Transverse colon (tissue), 4 donors: ENCODE measurements at regions not wholly inside any gene's neighbourhood (a gene's known extent, or its start where the extent isn't known, plus 50 kb on each side); places are given as distances from the start of the nearest gene placed in this dataset.
"Not testable (repeated sequence)": the region's sequence is repeated elsewhere in the genome, so short reads cannot be mapped to it uniquely, and the experiment has no call there.

Experiments used
- DNase-seq: peaks from one replicate; pipeline ENCODE4 v3.0.0-alpha.2; 2019
- H3K27ac ChIP-seq, 4 donors: fragments of 200-600 bp; sonication (generic); 2 replicates each; pipeline ENCODE4 v1.5.1; 2016 to 2018; ENCODE audit warnings: inconsistent platforms in 4 of 4
- H3K27me3 ChIP-seq: fragments of 200-600 bp; sonication (generic); 2 replicates; pipeline ENCODE4 v1.5.1; 2017; ENCODE audit warnings: inconsistent platforms
- H3K36me3 ChIP-seq, 4 donors: fragments of 200-600 bp; sonication (generic); 2 replicates each; pipeline ENCODE4 v1.5.1; 2017 to 2019; ENCODE audit warnings: inconsistent platforms in 4 of 4
- H3K4me1 ChIP-seq, 4 donors: fragments of 200-600 bp; sonication (generic); 2 replicates each; pipeline ENCODE4 v1.5.1; 2017 to 2020; ENCODE audit warnings: inconsistent platforms in 4 of 4
- H3K4me3 ChIP-seq, 4 donors: fragments of 200-600 bp; sonication (generic); 1 replicate in 1 of 4; 2 replicates in 3 of 4; pipeline versions ENCODE4 v1.5.1 to v1.6.1; 2017 to 2019; ENCODE audit warnings: inconsistent platforms in 4 of 4
- H3K9me3 ChIP-seq, 2 donors: fragments of 200-600 bp; sonication (generic); 2 replicates each; pipeline ENCODE4 v1.5.1; 2017 to 2019; ENCODE audit warnings: inconsistent platforms in 2 of 2
- CTCF ChIP-seq, 5 experiments: fragments of 200-600 bp in 3 of 5; fragments of 450-650 bp in 2 of 5; sonication (generic) in 3 of 5; IDR thresholded peaks; 1 replicate in 2 of 5; 2 replicates in 3 of 5; pipeline ENCODE4 v1.5.1; 2016 to 2017; ENCODE audit warnings: antibody characterized with exemption in 5 of 5, inconsistent platforms in 3 of 5, mild to moderate bottlenecking in 2 of 5, moderate library complexity in 1 of 5
- EP300 ChIP-seq: sonication (generic); formaldehyde crosslinking; IDR thresholded peaks from one replicate; pipeline ENCODE4 v1.6.1; 2017; ENCODE audit warnings: antibody characterized with exemption, low read depth
- POLR2A ChIP-seq: fragments of 450-650 bp; IDR thresholded peaks from one replicate; pipeline ENCODE4 v1.6.1; 2016; ENCODE audit warnings: antibody characterized with exemption, mild to moderate bottlenecking, moderate library complexity
- POLR2AphosphoS5 ChIP-seq, 3 donors: sonication (generic); formaldehyde crosslinking; IDR thresholded peaks; one replicate each; pipeline ENCODE4 v1.6.1; 2016; ENCODE audit warnings: antibody characterized with exemption in 3 of 3
- WGBS, 2 donors: methylation state at CpG; one replicate each; pipeline ENCODE4 v1.1.5; 2018; ENCODE audit warnings: low coverage in 1 of 2; 5-methylcytosine and 5-hydroxymethylcytosine counted together
- in situ Hi-C, 4 donors: fragments of 200-750 bp; cut with MboI; loops; one replicate each; pipeline versions ENCODE4 v1.15.0 to v1.15.1; 2017; ENCODE audit warnings: low sequenced_read_pairs in 3 of 4, low pct_ligation_motif_present in 1 of 4, low pct_unique_long_range_greater_than_20kb in 1 of 4
- intact Hi-C: fragments of 100-400 bp; cut with DNase I; formaldehyde crosslinking; loops from one replicate; pipeline ENCODE4 v1.15.1; 2023; ENCODE audit warnings: low total_unique reads

- Histone ChIP-seq H3K27me3 (no peaks in the 10 kb centered on the region), H3K4me1 (no peaks in the 10 kb centered on the region), H3K4me3 (no peak overlapping the region), H3K36me3 (no peaks in the 10 kb centered on the region), H3K9me3 (peaks cover 0 to 7% of the 10 kb centered on the region in 2 donors), H3K27ac (no peak overlapping the region)
- in situ Hi-C loops (loop anchor here in 1 of 4 donors (25.0 kb wide), 1 partner anchor 106 kb away; no protein-coding TSS in a partner anchor), intact Hi-C loops (no loop called here)
- no peak for TF ChIP-seq CTCF (IDR thresholded peaks at IDR 0.05)
- TF ChIP-seq EP300, result no peak
- no peak for TF ChIP-seq POLR2AphosphoS5 (IDR thresholded peaks at IDR 0.05)
- no peak for TF ChIP-seq POLR2A
- DNase-seq, result no peak
- WGBS, 2 donors, result 38 to 53% methylated on average over 2 of the region's 2 CpGs
Observed at GRCh38 chr20:24418731-24419130, 50.7 kb upstream of the SYNDIG1 start.

- in situ Hi-C loops, result loop anchor here in 1 of 4 donors (25.0 kb wide), 1 partner anchor 105 kb away; no protein-coding TSS in a partner anchor
- no peak for DNase-seq
- Histone ChIP-seq H3K27ac (no peak overlapping the region), H3K4me3 (no peak overlapping the region), H3K27me3 (no peaks in the 10 kb centered on the region), H3K9me3 (peaks cover 0 to 7% of the 10 kb centered on the region in 2 donors), H3K36me3 (no peaks in the 10 kb centered on the region), H3K4me1 (no peaks in the 10 kb centered on the region)
- TF ChIP-seq EP300 (no peak), POLR2AphosphoS5 (IDR thresholded peaks at IDR 0.05) (no peak), POLR2A (no peak), CTCF (IDR thresholded peaks at IDR 0.05) (no peak)
- intact Hi-C loops, result no loop called here
- WGBS, 2 donors, result 77% methylated on average over 11 of the region's 11 CpGs; no CpG with 5 or more reads in 1 of the 2 donors
Observed at GRCh38 chr20:24417485-24417884, 51.9 kb upstream of the SYNDIG1 start.

- WGBS, 2 donors, result 77 to 100% methylated on average over 1 to 7 of the region's 7 CpGs
- H3K27ac ChIP-seq, DNase-seq, H3K4me3 ChIP-seq, intact Hi-C loops, H3K36me3 ChIP-seq, H3K9me3 ChIP-seq, H3K4me1 ChIP-seq, H3K27me3 ChIP-seq: not testable (repeated sequence)
- in situ Hi-C loops, result loop anchor here in 1 of 4 donors (25.0 kb wide), 1 partner anchor 103 kb away; no protein-coding TSS in a partner anchor
Observed at GRCh38 chr20:24415444-24415843, 54.0 kb upstream of the SYNDIG1 start.

- in situ Hi-C loops, result loop anchor here in 1 of 4 donors (25.0 kb wide), 1 partner anchor 100 kb away; no protein-coding TSS in a partner anchor
- WGBS, 2 donors, result 87% methylated on average over 6 of the region's 6 CpGs; no CpG with 5 or more reads in 1 of the 2 donors
- TF ChIP-seq POLR2AphosphoS5 (IDR thresholded peaks at IDR 0.05) (no peak), EP300 (no peak), POLR2A (no peak), CTCF (IDR thresholded peaks at IDR 0.05) (no peak)
Observed at GRCh38 chr20:24411834-24412216, 57.6 kb upstream of the SYNDIG1 start.

More at GRCh38 chr20:24411834-24412216, 57.6 kb upstream of the SYNDIG1 start:
- Histone ChIP-seq H3K27ac (no peak overlapping the region), H3K36me3 (no peaks in the 10 kb centered on the region), H3K4me1 (no peaks in the 10 kb centered on the region), H3K27me3 (no peaks in the 10 kb centered on the region), H3K4me3 (no peak overlapping the region), H3K9me3 (peaks cover 0 to 7% of the 10 kb centered on the region in 2 donors)
- no peak for DNase-seq
- intact Hi-C loops, result no loop called here
